ENCODE measurements at regions not wholly inside any gene's neighbourhood (a gene's known extent, or its start where the extent isn't known, plus 50 kb on each side); places are given as distances from the start of the nearest gene placed in this dataset.

DNA sequence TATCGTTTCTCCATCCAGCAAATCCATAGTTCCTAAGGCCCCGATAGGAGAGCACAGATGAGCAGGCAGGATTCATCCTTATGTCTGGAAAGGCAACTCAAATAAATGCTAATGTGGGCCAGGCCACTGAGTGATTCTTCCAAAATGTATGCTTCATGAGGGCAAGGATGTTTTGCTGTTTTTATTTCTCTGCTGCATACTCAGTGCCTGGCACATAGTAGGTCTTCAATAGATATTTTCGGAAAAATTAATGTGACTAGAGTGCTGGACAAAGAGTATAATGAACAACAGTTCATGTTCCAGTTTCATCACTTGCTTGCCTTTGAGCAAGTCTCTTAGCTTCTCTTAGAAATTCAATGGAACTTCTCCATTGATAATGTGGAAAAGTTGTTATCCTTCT, 357.7 kb downstream of the PRDM2 start:
- no peak for DNase-seq

- DNase-seq: no peak
Observed at GRCh38 chr1:14061204-14061603, 361.2 kb downstream of the PRDM2 start.

- DNase-seq: no peak
Observed at GRCh38 chr1:14061722-14062121, 361.7 kb downstream of the PRDM2 start.

GRCh38 chr1:14062669-14063068, 362.7 kb downstream of the PRDM2 start:
- no peak for DNase-seq

- DNase-seq: no peak
Observed at GRCh38 chr1:14064649-14065442, 364.9 kb downstream of the PRDM2 start.

GRCh38 chr1:14065486-14065885, 365.5 kb downstream of the PRDM2 start:
- DNase-seq: no peak

- no peak for DNase-seq
Observed at GRCh38 chr1:14067036-14067435, 367.0 kb downstream of the PRDM2 start.

- no peak for DNase-seq
Observed at GRCh38 chr1:14067711-14068110, 367.7 kb downstream of the PRDM2 start.

- DNase-seq: no peak
Observed at GRCh38 chr1:14071581-14071980, 371.6 kb downstream of the PRDM2 start.

- DNase-seq: no peak
Observed at GRCh38 chr1:14080653-14081052, 380.7 kb downstream of the PRDM2 start.

GRCh38 chr1:14082331-14082730, 382.3 kb downstream of the PRDM2 start:
- DNase-seq: no peak

GRCh38 chr1:14083277-14083676, 383.3 kb downstream of the PRDM2 start:
- DNase-seq: no peak

DNA sequence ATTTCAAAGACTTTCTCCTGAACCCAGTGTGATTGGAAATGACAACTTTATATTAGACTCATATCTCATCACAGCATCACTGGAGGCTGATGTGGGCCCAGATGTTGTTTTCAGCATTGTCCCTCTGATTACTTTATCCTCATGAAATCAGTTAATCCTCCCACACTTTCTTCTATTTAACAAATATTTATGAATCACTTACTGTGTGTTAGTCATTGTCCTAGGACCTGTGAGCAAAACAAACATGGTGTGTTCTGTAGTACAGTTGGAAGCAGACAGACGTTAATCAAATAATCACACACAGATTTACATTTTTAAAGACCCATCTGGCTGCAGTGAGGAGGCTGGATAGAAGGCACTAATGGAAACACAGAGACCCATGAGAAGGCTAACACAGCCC, 383.7 kb downstream of the PRDM2 start:
- DNase-seq: no peak

DNA sequence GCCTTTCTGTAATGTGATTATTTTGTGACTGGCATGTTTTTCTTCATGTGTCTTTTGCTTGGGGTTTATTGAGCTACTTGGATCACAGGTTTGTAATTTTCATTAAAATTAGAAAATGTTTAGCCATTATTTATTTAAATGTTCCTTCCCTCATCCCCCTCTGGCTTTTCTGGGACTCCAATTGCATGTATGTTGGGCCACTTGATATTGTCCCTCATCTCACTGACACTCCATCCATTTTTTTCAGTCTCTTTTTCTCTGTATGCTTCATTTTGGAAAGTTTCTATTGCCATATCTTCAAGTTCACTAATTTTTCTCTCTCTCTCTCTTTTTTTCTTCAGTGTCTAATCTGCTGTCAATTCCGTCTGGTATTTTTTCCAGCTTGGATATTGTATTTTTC, 390.1 kb downstream of the PRDM2 start:
- no peak for DNase-seq

- no peak for DNase-seq
Observed at GRCh38 chr1:14090531-14090930, 390.5 kb downstream of the PRDM2 start.

- DNase-seq: no peak
Observed at GRCh38 chr1:14094611-14095400, 394.8 kb downstream of the PRDM2 start.

GRCh38 chr1:14098294-14098913, 398.4 kb downstream of the PRDM2 start:
- DNase-seq: no peak

DNA sequence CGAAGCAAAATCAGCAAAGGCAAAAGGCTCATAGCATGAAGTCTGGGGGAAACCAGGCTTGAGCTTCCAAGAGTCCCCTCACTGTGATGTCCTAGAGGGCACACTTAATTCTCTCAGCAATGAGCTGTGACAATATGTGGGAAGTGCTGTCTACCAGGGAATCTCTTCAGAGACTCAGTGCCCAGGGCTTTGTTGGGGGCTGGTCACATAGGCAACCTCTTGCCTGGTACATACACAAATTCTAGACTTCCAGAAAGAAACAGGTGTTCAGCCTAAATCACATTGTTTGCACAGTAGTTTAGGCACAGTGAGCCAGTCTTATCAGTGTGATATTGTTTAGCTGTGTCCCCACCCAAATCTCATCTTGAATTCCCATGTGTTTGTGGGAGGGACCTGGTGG, 400.5 kb downstream of the PRDM2 start:
- DNase-seq: no peak

DNA sequence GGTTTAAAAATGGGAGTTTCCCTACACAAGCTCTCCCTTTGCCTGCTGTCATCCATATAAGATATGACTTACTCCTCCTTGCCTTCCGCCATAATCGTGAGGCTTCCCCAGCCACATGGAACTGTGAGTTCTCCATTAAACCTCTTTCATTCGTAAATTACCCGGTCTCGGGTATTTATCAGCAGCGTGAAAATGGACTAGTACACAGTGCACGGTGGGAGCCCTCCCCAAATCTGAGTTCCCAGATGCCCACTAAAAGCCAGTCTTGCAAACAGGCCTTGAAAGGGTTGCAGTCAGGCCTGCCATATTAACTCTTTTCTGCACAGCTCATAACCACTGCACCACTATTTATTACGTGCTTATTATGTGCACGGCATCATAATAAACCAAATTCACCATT, 400.9 kb downstream of the PRDM2 start:
- no peak for DNase-seq

GRCh38 chr1:14102180-14102579, 402.2 kb downstream of the PRDM2 start:
- no peak for DNase-seq

- no peak for DNase-seq
Observed at GRCh38 chr1:14103878-14104430, 404.0 kb downstream of the PRDM2 start.

DNA sequence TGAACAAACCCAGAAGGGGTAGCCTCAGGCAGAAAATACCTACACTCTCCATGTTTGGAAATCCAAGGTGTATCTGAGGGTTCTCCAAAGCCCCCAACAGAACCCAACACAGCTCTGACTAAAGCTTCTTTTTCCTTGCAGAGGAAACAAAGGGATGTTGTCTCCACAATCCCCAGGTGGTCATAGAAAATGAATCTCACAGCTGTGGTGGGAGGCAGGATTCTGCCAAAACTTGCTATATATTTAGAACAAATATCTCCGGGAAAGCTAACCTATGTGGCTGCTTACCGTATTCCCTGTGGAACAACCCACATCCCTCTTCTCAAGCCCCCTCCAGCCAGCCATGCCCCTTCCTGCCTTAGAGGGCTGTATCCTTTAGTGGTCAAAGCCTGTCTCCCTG, 406.1 kb downstream of the PRDM2 start:
- no peak for DNase-seq

- DNase-seq: no peak
Observed at GRCh38 chr1:14106679-14107313, 406.8 kb downstream of the PRDM2 start.
